ENCODE measurements at regions not wholly inside any gene's neighbourhood (a gene's known extent, or its start where the extent isn't known, plus 50 kb on each side); places are given as distances from the start of the nearest gene placed in this dataset.

DNA sequence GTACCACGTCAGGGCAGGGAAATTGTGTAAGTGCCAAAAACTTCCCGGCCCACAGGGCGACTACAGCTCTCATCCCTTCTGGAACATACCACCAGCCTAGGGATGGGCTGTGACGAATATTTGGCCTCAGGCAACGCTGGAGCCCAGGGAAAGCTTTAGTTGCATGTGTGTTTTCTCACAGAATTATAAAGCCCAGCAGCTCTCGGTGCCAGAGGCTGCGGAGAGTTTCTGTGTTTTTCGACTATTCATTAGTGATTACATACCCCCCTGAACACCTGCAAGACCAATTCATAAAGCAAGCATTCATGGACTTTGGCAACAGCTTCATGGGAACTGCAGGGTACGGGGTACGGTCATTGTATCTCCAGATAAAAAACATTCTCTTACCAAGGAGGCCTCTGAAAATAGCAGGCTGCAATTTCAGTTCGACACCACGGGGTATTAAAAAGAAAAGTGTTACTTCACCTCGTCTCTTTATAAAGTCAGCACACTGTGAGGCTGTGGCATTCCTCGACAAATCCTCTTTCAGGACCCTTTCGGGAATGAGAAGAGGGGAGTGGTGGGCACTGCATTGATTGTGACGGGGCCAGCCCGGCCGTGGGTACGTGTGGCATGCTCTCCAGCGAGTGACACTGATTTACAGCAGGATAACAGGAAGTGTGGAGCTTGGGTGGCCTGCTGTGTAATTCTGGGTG, 243.6 kb upstream of the SORL1-AS1 start:
- Histone ChIP-seq H3K36me3 (ENCODE audit: control insufficient read depth in 3 of 3, insufficient read depth in 2 of 3, low read depth in 1 of 3, low read length in 3 of 3) (no peaks in the 10 kb centered on the region), H3K27me3 (ENCODE audit: control insufficient read depth in 3 of 3, insufficient read depth in 3 of 3, low read length in 3 of 3) (no peaks in the 10 kb centered on the region), H3K4me1 (ENCODE audit: control insufficient read depth in 3 of 3, insufficient read depth in 2 of 3, low read depth in 1 of 3, low read length in 2 of 3) (peaks cover 0 to 3% (median 0%) of the 10 kb centered on the region in 3 donors), H3K27ac (ENCODE audit: low read depth in 1 of 3, low read length in 2 of 3) (peak overlapping the region in 1 of 3 donors; percentile 28), H3K9me3 (ENCODE audit: control insufficient read depth in 2 of 2, insufficient read depth in 1 of 2, low read depth in 1 of 2, low read length in 1 of 2) (no peaks in the 10 kb centered on the region), H3K4me3 (ENCODE audit: low read depth in 1 of 3, low read length in 3 of 3) (no peak overlapping the region)
- no peak for FAIRE-seq
- DNase-seq, result peak in 1 of 2 donors; percentile 45
- 22 to 38% (median 26%) methylated on average over 20 of the region's 20 CpGs for WGBS, 3 donors

DNA sequence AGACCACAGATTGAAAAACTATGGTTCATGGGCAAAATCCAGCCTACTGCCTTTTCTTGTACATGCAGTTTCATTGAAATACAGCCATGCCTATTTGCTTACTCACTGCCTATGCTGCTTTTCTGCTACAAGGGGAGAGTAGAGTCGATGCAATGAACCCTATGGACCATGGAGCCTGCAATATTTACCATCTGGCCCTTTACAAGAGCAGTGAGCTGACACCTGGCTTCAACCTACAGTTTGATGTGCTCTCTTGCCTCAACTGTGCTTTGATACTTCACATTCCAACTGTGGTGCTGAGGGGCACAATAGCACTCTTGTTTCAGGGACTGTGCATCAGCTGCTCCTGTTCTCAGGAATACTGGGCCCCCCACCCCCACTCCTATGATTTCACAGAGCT, 239.5 kb upstream of the SORL1-AS1 start:
- Histone ChIP-seq H3K27ac (ENCODE audit: low read depth in 1 of 3, low read length in 2 of 3) (no peak overlapping the region), H3K36me3 (ENCODE audit: control insufficient read depth in 3 of 3, insufficient read depth in 2 of 3, low read depth in 1 of 3, low read length in 3 of 3) (no peaks in the 10 kb centered on the region), H3K4me3 (ENCODE audit: low read depth in 1 of 3, low read length in 3 of 3) (no peak overlapping the region), H3K4me1 (ENCODE audit: control insufficient read depth in 3 of 3, insufficient read depth in 2 of 3, low read depth in 1 of 3, low read length in 2 of 3) (peaks cover 0 to 3% (median 0%) of the 10 kb centered on the region in 3 donors), H3K27me3 (ENCODE audit: control insufficient read depth in 3 of 3, insufficient read depth in 3 of 3, low read length in 3 of 3) (no peaks in the 10 kb centered on the region), H3K9me3 (ENCODE audit: control insufficient read depth in 2 of 2, insufficient read depth in 1 of 2, low read depth in 1 of 2, low read length in 1 of 2) (no peaks in the 10 kb centered on the region)
- FAIRE-seq (no peak), DNase-seq (no peak)
- 29 to 70% (median 50%) methylated on average over 1 of the region's 1 CpG for WGBS, 3 donors

GRCh38 chr11:121688860-121689614, 236.3 kb upstream of the SORL1-AS1 start:
- Histone ChIP-seq H3K4me3 (ENCODE audit: low read depth in 1 of 3, low read length in 3 of 3) (no peak overlapping the region), H3K36me3 (ENCODE audit: control insufficient read depth in 3 of 3, insufficient read depth in 2 of 3, low read depth in 1 of 3, low read length in 3 of 3) (no peaks in the 10 kb centered on the region), H3K27ac (ENCODE audit: low read depth in 1 of 3, low read length in 2 of 3) (no peak overlapping the region), H3K4me1 (ENCODE audit: control insufficient read depth in 3 of 3, insufficient read depth in 2 of 3, low read depth in 1 of 3, low read length in 2 of 3) (no peaks in the 10 kb centered on the region), H3K27me3 (ENCODE audit: control insufficient read depth in 3 of 3, insufficient read depth in 3 of 3, low read length in 3 of 3) (peaks cover 0 to 3% (median 0%) of the 10 kb centered on the region in 3 donors), H3K9me3 (ENCODE audit: control insufficient read depth in 2 of 2, insufficient read depth in 1 of 2, low read depth in 1 of 2, low read length in 1 of 2) (no peaks in the 10 kb centered on the region)
- FAIRE-seq (no peak), DNase-seq (no peak)
- 68 to 79% (median 68%) methylated on average over 8 of the region's 8 CpGs for WGBS, 3 donors

GRCh38 chr11:121688055-121688491, 235.3 kb upstream of the SORL1-AS1 start:
- H3K36me3 ChIP-seq (ENCODE audit: control insufficient read depth in 3 of 3, insufficient read depth in 2 of 3, low read depth in 1 of 3, low read length in 3 of 3), result no peaks in the 10 kb centered on the region

GRCh38 chr11:121683791-121684190, 231.0 kb upstream of the SORL1-AS1 start:
- FAIRE-seq (no peak), DNase-seq (no peak)
- Histone ChIP-seq H3K36me3 (ENCODE audit: control insufficient read depth in 3 of 3, insufficient read depth in 2 of 3, low read depth in 1 of 3, low read length in 3 of 3) (no peaks in the 10 kb centered on the region), H3K27me3 (ENCODE audit: control insufficient read depth in 3 of 3, insufficient read depth in 3 of 3, low read length in 3 of 3) (peaks cover 0 to 3% (median 0%) of the 10 kb centered on the region in 3 donors), H3K4me3 (ENCODE audit: low read depth in 1 of 3, low read length in 3 of 3) (no peak overlapping the region), H3K9me3 (ENCODE audit: control insufficient read depth in 2 of 2, insufficient read depth in 1 of 2, low read depth in 1 of 2, low read length in 1 of 2) (no peaks in the 10 kb centered on the region), H3K27ac (ENCODE audit: low read depth in 1 of 3, low read length in 2 of 3) (no peak overlapping the region), H3K4me1 (ENCODE audit: control insufficient read depth in 3 of 3, insufficient read depth in 2 of 3, low read depth in 1 of 3, low read length in 2 of 3) (no peaks in the 10 kb centered on the region)
- 94 to 98% (median 95%) methylated on average over 3 of the region's 3 CpGs for WGBS, 3 donors

More at GRCh38 chr11:121688055-121688491, 235.3 kb upstream of the SORL1-AS1 start:
- Histone ChIP-seq H3K4me3 (ENCODE audit: low read depth in 1 of 3, low read length in 3 of 3) (no peak overlapping the region), H3K27ac (ENCODE audit: low read depth in 1 of 3, low read length in 2 of 3) (no peak overlapping the region), H3K4me1 (ENCODE audit: control insufficient read depth in 3 of 3, insufficient read depth in 2 of 3, low read depth in 1 of 3, low read length in 2 of 3) (no peaks in the 10 kb centered on the region), H3K27me3 (ENCODE audit: control insufficient read depth in 3 of 3, insufficient read depth in 3 of 3, low read length in 3 of 3) (peaks cover 0 to 3% (median 0%) of the 10 kb centered on the region in 3 donors), H3K9me3 (ENCODE audit: control insufficient read depth in 2 of 2, insufficient read depth in 1 of 2, low read depth in 1 of 2, low read length in 1 of 2) (no peaks in the 10 kb centered on the region)
- 36 to 46% (median 38%) methylated on average over 5 of the region's 5 CpGs for WGBS, 3 donors
- DNase-seq (no peak), FAIRE-seq (no peak)

All from small intestine (tissue), 7 donors.